ENCODE measurements at regions not wholly inside any gene's neighbourhood (a gene's known extent, or its start where the extent isn't known, plus 50 kb on each side); places are given as distances from the start of the nearest gene placed in this dataset.

DNA sequence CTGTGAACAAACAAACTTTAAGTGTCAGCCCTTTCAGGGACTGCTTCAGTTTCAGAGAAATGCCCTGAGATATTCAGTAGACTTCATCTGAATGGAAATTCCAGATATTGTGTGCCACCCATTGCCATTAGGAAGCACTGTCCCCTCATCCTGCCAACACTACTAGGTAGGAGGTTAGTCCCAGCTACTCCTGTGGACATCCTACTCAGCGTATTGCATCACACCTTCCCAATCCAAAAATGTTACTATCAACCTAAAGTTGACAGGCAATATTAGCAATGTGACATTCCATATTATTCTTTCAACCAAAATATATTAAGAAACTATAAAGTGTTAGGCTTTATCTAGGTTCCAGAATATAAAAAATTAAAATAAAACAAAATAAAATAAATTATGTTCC, 552.0 kb upstream of the ST8SIA4 start:
- FAIRE-seq (no peak), DNase-seq (ENCODE audit: low read depth in 1 of 2, low spot score in 2 of 2) (no peak)
- Histone ChIP-seq H3K4me3 (ENCODE audit: extremely low read depth in 1 of 4, insufficient read depth in 2 of 4, low read depth in 3 of 4, low read length in 4 of 4) (no peak overlapping the region), H2BK20ac (ENCODE audit: low read length) (no peak overlapping the region), H4K8ac (ENCODE audit: extremely low read depth, insufficient read depth, low read length) (no peak overlapping the region), H3K27me3 (replicated peaks in 1 of 4; ENCODE audit: control insufficient read depth in 3 of 4, extremely low read depth in 1 of 4, insufficient read depth in 3 of 4, low read length in 3 of 4) (no peaks in the 10 kb centered on the region), H3K9ac (replicated peaks in 1 of 4; ENCODE audit: extremely low read depth in 1 of 4, low read depth in 3 of 4, low read length in 3 of 4) (no peak overlapping the region), H3K27ac (ENCODE audit: low read depth, low read length) (no peak overlapping the region), H3K56ac (replicated peaks; ENCODE audit: insufficient read length, low read depth, low read length) (no peak overlapping the region), H3K4me1 (replicated peaks in 1 of 4; ENCODE audit: control insufficient read depth in 3 of 4, insufficient read depth in 4 of 4, low read length in 3 of 4) (peaks cover 0 to 2% (median 0%) of the 10 kb centered on the region in 4 experiments; a peak in 1 of 7 replicates), H2BK120ac (replicated peaks; ENCODE audit: low read depth, low read length) (no peak overlapping the region), H2AFZ (ENCODE audit: low read length) (0 out of 2 replicates have a peak overlapping the region, but pooled peaks have one; percentile 24), H3K23me2 (ENCODE audit: low read depth, low read length) (no peaks in the 10 kb centered on the region; the same call in 1 of the 2 replicates), H4K5ac (ENCODE audit: insufficient read length, low read depth, low read length) (no peak overlapping the region), H3K23ac (ENCODE audit: insufficient read length) (no peak overlapping the region), H3K79me1 (ENCODE audit: low read depth, low read length) (no peaks in the 10 kb centered on the region), H3K14ac (ENCODE audit: insufficient read length) (no peak overlapping the region), H2BK5ac (ENCODE audit: low read depth, low read length) (no peak overlapping the region), H2AK5ac (ENCODE audit: low read depth, low read length) (no peak overlapping the region), H4K20me1 (replicated peaks in 1 of 2; ENCODE audit: control insufficient read depth in 1 of 2, insufficient read depth in 2 of 2, low read length in 2 of 2) (no peaks in the 10 kb centered on the region), H2BK12ac (ENCODE audit: low read depth, low read length) (no peak overlapping the region), H3K4me2 (ENCODE audit: insufficient read depth in 1 of 2, low read depth in 2 of 2, low read length in 2 of 2) (no peak overlapping the region), H2BK15ac (ENCODE audit: low read length) (no peak overlapping the region), H3K79me2 (ENCODE audit: control insufficient read depth in 1 of 2, insufficient read depth in 2 of 2, low read length in 2 of 2) (no peaks in the 10 kb centered on the region), H3K9me3 (ENCODE audit: insufficient read depth in 2 of 2, low read depth in 1 of 2, low read length in 1 of 2) (no peaks in the 10 kb centered on the region), H3K4ac (replicated peaks; ENCODE audit: insufficient read length, low read depth, low read length) (no peak overlapping the region), H3K18ac (ENCODE audit: extremely low read depth, low read length) (no peak overlapping the region), H3K36me3 (ENCODE audit: control insufficient read depth in 2 of 4, insufficient read depth in 4 of 4, low read length in 3 of 4) (no peaks in the 10 kb centered on the region), H4K91ac (replicated peaks; ENCODE audit: insufficient read length, low read length) (no peak overlapping the region)
- 100% methylated on average over 1 of the region's 1 CpG; no CpG with 5 or more reads in 1 of the 2 experiments for WGBS, 2 experiments (ENCODE audit: extremely low coverage in 1 of 2, insufficient coverage in 1 of 2, insufficient read length in 1 of 2, insufficient replicate concordance in 2 of 2, low coverage in 1 of 2, low lambda C conversion rate in 2 of 2, missing lambda C conversion rate in 1 of 2)
- peak; percentile 65; the same call in 1 of the 2 replicates for TF ChIP-seq CEBPB (IDR thresholded peaks at IDR 0.05; ENCODE audit: low read depth, low read length)
- TF ChIP-seq HDAC2 (IDR thresholded peaks at IDR 0.05; ENCODE audit: borderline replicate concordance in 1 of 2, low read depth in 2 of 2, low read length in 2 of 2), result no peak
- no peak for TF ChIP-seq SP2 (IDR thresholded peaks at IDR 0.05; ENCODE audit: low read length)
- ChIA-PET CTCF (ENCODE audit: partially characterized antibody) (no interaction called here), POLR2A (ENCODE audit: partially characterized antibody) (no interaction called here)

Measured in H1 (cell line).